ENCODE measurements at regions not wholly inside any gene's neighbourhood (a gene's known extent, or its start where the extent isn't known, plus 50 kb on each side); places are given as distances from the start of the nearest gene placed in this dataset.

DNA sequence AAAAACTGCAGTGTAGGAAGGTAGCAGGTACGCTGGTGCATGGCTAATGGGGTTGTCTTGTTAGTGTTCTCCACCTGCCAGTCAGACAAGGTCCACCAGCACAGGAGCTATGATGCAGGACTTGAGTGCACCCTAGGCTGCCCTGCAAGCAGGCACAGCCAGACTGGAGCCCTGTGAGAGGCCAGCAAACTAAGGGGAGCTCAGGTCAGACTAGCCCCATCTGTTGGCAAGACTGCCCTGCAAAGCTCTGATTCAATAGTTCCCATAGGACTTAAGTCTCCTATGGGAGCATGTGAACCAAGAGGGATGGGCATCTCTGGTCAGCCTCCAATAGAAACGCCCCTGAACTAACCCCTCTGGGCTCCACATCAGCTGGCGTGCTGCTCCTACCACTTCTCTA is 1307.3 kb downstream of the C4orf33 start:
- Histone ChIP-seq H3K4me2 (ENCODE audit: low read length) (no peak overlapping the region), H3K27me3 (ENCODE audit: low read depth, low read length) (no peaks in the 10 kb centered on the region), H3K79me2 (ENCODE audit: low read length) (no peaks in the 10 kb centered on the region), H3K36me3 (replicated peaks; ENCODE audit: low read depth, low read length) (no peaks in the 10 kb centered on the region), H3K9me3 (ENCODE audit: insufficient read depth, low read length) (no peaks in the 10 kb centered on the region), H4K20me1 (ENCODE audit: insufficient read depth, low read length) (no peaks in the 10 kb centered on the region), H2AFZ (ENCODE audit: low read depth, low read length) (no peak overlapping the region), H3K4me1 (ENCODE audit: low read length) (no peaks in the 10 kb centered on the region), H3K27ac (ENCODE audit: low read length) (no peak overlapping the region), H3K4me3 (ENCODE audit: low read length) (no peak overlapping the region), H3K9ac (ENCODE audit: low read length) (no peak overlapping the region)
- TF ChIP-seq, protein P1, sequence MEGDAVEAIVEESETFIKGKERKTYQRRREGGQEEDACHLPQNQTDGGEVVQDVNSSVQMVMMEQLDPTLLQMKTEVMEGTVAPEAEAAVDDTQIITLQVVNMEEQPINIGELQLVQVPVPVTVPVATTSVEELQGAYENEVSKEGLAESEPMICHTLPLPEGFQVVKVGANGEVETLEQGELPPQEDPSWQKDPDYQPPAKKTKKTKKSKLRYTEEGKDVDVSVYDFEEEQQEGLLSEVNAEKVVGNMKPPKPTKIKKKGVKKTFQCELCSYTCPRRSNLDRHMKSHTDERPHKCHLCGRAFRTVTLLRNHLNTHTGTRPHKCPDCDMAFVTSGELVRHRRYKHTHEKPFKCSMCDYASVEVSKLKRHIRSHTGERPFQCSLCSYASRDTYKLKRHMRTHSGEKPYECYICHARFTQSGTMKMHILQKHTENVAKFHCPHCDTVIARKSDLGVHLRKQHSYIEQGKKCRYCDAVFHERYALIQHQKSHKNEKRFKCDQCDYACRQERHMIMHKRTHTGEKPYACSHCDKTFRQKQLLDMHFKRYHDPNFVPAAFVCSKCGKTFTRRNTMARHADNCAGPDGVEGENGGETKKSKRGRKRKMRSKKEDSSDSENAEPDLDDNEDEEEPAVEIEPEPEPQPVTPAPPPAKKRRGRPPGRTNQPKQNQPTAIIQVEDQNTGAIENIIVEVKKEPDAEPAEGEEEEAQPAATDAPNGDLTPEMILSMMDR (IDR thresholded peaks at IDR 0.05; ENCODE audit: low read depth, low read length), result no peak
- no peak for TF ChIP-seq EZH2phosphoT487 (IDR thresholded peaks at IDR 0.05; ENCODE audit: low read depth)

DNA sequence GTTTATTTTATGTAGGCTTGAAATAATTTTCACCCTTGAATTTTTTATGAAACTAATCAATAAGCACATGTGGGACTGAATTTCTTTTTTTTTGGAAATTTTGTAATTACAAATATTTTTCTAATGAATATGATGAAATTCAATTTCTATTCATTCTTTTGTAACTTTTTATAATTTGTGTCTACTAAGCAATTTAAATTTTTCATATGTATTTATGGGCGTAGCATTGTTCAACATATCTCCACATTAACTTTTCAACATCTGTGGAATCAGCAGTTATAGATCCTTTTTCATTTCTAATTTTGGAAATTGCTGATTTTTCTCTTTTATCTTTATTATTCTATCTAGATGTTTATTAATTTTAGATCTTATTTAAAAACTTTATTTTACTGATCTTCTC is 1320.3 kb downstream of the C4orf33 start:
- no peak overlapping the region for H3K9ac ChIP-seq (ENCODE audit: low read length)
- no peak overlapping the region for H3K4me2 ChIP-seq (ENCODE audit: low read length)
- no peak for TF ChIP-seq EZH2phosphoT487 (IDR thresholded peaks at IDR 0.05; ENCODE audit: low read depth)
- TF ChIP-seq, protein P1 (IDR thresholded peaks at IDR 0.05; ENCODE audit: low read depth, low read length), result no peak
- H3K4me1 ChIP-seq (ENCODE audit: low read length), result no peaks in the 10 kb centered on the region
- H3K9me3 ChIP-seq (ENCODE audit: insufficient read depth, low read length), result no peaks in the 10 kb centered on the region
- H3K79me2 ChIP-seq (ENCODE audit: low read length), result no peaks in the 10 kb centered on the region
- H3K36me3 ChIP-seq (replicated peaks; ENCODE audit: low read depth, low read length), result no peaks in the 10 kb centered on the region
- no peaks in the 10 kb centered on the region for H3K27me3 ChIP-seq (ENCODE audit: low read depth, low read length)
- no peaks in the 10 kb centered on the region for H4K20me1 ChIP-seq (ENCODE audit: insufficient read depth, low read length)
- no peak overlapping the region for H2AFZ ChIP-seq (ENCODE audit: low read depth, low read length)
- no peak overlapping the region for H3K27ac ChIP-seq (ENCODE audit: low read length)
- no peak overlapping the region for H3K4me3 ChIP-seq (ENCODE audit: low read length)

DNA sequence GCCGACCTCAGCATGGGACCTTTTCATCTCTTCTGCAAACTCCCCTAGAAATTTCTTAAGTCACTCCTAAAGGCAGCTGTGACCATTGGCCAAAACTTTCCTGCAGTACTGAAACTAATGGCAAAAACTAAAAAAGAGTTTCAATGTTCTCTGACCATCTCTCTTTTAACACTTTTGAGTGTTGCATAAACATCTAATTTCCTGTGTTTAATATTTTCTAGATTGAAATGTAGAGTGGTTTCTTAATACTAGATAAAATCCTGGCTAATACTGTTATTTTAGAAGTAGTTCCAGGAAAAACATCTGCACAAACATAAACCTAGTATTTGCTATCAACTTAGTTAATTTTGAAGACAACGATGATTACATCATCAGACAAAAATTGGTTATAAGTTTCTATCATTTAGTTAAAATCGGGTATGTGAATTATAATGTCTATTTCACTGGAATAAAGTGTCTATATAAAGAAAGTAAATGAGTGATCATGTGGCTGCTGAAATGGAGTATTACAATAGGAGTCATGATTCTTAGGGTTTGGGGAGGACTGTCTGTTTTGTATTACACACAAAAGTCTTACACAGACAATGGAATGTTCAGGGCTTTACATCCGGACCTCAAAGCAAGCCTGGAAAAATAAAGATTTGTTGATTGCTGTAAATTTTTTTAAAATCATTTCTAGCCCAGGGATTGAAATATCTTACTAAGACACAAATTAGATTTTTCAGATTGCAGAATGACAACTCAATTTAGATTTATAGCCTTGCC is 1323.4 kb downstream of the C4orf33 start:
- Histone ChIP-seq H3K27me3 (ENCODE audit: low read depth, low read length) (no peaks in the 10 kb centered on the region), H3K9me3 (ENCODE audit: insufficient read depth, low read length) (no peaks in the 10 kb centered on the region), H3K4me1 (ENCODE audit: low read length) (peaks cover 10% of the 10 kb centered on the region), H2AFZ (ENCODE audit: low read depth, low read length) (no peak overlapping the region), H4K20me1 (ENCODE audit: insufficient read depth, low read length) (no peaks in the 10 kb centered on the region), H3K36me3 (replicated peaks; ENCODE audit: low read depth, low read length) (no peaks in the 10 kb centered on the region), H3K4me3 (ENCODE audit: low read length) (no peak overlapping the region), H3K27ac (ENCODE audit: low read length) (no peak overlapping the region), H3K9ac (ENCODE audit: low read length) (no peak overlapping the region), H3K4me2 (ENCODE audit: low read length) (no peak overlapping the region), H3K79me2 (ENCODE audit: low read length) (no peaks in the 10 kb centered on the region)
- TF ChIP-seq, protein P1 (IDR thresholded peaks at IDR 0.05; ENCODE audit: low read depth, low read length), result no peak
- TF ChIP-seq EZH2phosphoT487 (IDR thresholded peaks at IDR 0.05; ENCODE audit: low read depth), result no peak

DNA sequence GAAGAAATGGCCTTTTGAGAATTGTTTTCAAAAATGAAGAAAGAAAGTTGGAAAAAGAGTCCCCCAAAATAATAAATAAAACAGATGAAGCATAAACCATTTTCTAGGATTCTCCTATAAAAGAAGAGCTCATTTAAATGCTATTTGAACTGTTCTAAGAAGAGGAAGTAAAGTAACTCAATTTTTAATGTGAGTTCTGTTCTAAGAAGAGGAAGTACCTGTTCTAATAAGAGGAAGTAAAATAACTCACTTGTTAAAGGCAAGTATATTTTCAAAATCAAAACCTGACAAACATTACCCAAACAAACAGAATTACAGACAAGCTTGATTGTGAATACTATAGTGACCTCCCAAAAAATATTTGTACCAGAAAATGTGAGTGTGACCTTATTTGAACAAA is 1326.3 kb downstream of the C4orf33 start:
- H3K4me1 ChIP-seq (ENCODE audit: low read length), result peaks cover 10% of the 10 kb centered on the region
- H3K4me2 ChIP-seq (ENCODE audit: low read length), result peak overlapping the region; percentile 27; the same call in 1 of the 2 replicates
- no peaks in the 10 kb centered on the region for H3K79me2 ChIP-seq (ENCODE audit: low read length)
- H3K36me3 ChIP-seq (replicated peaks; ENCODE audit: low read depth, low read length), result no peaks in the 10 kb centered on the region
- H3K4me3 ChIP-seq (ENCODE audit: low read length), result no peak overlapping the region
- TF ChIP-seq, protein P1 (IDR thresholded peaks at IDR 0.05; ENCODE audit: low read depth, low read length), result no peak
- TF ChIP-seq EZH2phosphoT487 (IDR thresholded peaks at IDR 0.05; ENCODE audit: low read depth), result no peak
- no peak overlapping the region for H3K9ac ChIP-seq (ENCODE audit: low read length)
- no peaks in the 10 kb centered on the region for H4K20me1 ChIP-seq (ENCODE audit: insufficient read depth, low read length)
- H3K27me3 ChIP-seq (ENCODE audit: low read depth, low read length), result no peaks in the 10 kb centered on the region
- H2AFZ ChIP-seq (ENCODE audit: low read depth, low read length), result 0 out of 2 replicates have a peak overlapping the region, but pooled peaks have one; percentile 1
- H3K27ac ChIP-seq (ENCODE audit: low read length), result peak overlapping the region; percentile 29
- H3K9me3 ChIP-seq (ENCODE audit: insufficient read depth, low read length), result no peaks in the 10 kb centered on the region

Data from OCI-LY3 (cell line).